BLaER1 (cell line): ENCODE measurements at regions not wholly inside any gene's neighbourhood (a gene's known extent, or its start where the extent isn't known, plus 50 kb on each side); places are given as distances from the start of the nearest gene placed in this dataset.

Source experiments
- H3K27ac ChIP-seq: shearing (Covaris generic); formaldehyde crosslinking; 2 replicates; pipeline ENCODE4 v1.8.1; 2022
- H3K27me3 ChIP-seq: shearing (Covaris generic); formaldehyde crosslinking; 2 replicates; pipeline ENCODE4 v1.8.1; 2022
- H3K36me3 ChIP-seq: shearing (Covaris generic); formaldehyde crosslinking; 2 replicates; pipeline ENCODE4 v1.8.1; 2022
- H3K4me1 ChIP-seq: shearing (Covaris generic); formaldehyde crosslinking; 2 replicates; pipeline ENCODE4 v1.8.1; 2022
- H3K4me2 ChIP-seq: shearing (Covaris generic); formaldehyde crosslinking; 2 replicates; pipeline ENCODE4 v1.8.1; 2022
- H3K4me3 ChIP-seq: shearing (Covaris generic); formaldehyde crosslinking; 2 replicates; pipeline ENCODE4 v1.8.1; 2022
- H3K9ac ChIP-seq: shearing (Covaris generic); formaldehyde crosslinking; 2 replicates; pipeline ENCODE4 v1.8.1; 2022
- H3K9me3 ChIP-seq: shearing (Covaris generic); formaldehyde crosslinking; 2 replicates; pipeline ENCODE4 v1.8.1; 2022
- H4K20me1 ChIP-seq: shearing (Covaris generic); formaldehyde crosslinking; 2 replicates; pipeline ENCODE4 v1.8.1; 2022
- Cebpa-rat ChIP-seq: shearing (Covaris generic); IDR thresholded peaks from 2 replicates; pipeline ENCODE4 v1.8.1; 2022

DNA sequence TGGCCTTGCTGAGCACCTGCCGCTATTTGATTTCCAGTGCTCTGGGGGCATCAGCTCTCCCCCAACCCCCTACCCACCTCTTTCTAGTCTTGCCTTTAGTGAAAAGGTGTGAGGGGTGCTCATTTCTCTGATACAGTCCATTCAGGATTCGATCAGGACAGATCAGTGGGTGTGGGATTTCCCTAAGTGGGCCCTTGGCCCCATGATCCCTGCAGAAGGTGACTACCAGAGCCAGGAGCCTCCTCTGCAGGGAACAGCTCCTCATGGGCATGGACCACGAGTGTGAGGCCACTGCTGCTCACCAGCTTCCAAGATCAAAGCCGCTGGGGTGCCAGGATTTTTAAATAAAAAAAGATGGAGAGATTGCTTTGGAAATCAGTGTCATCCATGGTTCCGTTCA, 835.2 kb upstream of the ID2 start:
- H3K9ac ChIP-seq = no peak overlapping the region
- no peaks in the 10 kb centered on the region; the same call in 1 of the 2 replicates for H3K9me3 ChIP-seq
- no peak overlapping the region for H3K4me3 ChIP-seq
- H4K20me1 ChIP-seq = no peaks in the 10 kb centered on the region
- H3K4me1 ChIP-seq = peaks cover 16% of the 10 kb centered on the region
- no peaks in the 10 kb centered on the region for H3K36me3 ChIP-seq
- no peaks in the 10 kb centered on the region; the same call in 1 of the 2 replicates for H3K27me3 ChIP-seq
- H3K27ac ChIP-seq = no peak overlapping the region
- H3K4me2 ChIP-seq = no peak overlapping the region
- no peak for TF ChIP-seq Cebpa-rat

DNA sequence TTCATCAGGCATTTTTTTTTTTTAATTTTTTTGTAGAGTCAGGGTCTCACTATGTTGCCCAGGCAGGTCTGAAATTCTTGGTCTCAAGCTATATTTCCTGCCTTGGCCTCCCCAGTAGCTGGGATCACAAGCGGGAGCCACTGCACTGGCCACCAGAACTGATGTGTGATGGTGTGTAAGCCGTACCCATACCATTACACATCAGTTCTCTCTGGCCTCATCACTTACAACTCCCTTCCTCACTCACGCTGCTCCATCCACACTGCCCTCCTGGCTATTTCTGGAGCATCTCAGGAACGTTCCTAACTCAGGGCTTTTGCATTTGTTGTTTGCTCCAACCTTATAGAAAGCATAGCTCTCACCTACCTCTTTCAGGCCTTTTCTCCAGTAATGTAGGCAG, 834.5 kb upstream of the ID2 start:
- H3K27me3 ChIP-seq = no peaks in the 10 kb centered on the region; the same call in 1 of the 2 replicates
- H3K36me3 ChIP-seq = no peaks in the 10 kb centered on the region
- no peak overlapping the region for H3K27ac ChIP-seq
- H4K20me1 ChIP-seq = no peaks in the 10 kb centered on the region
- peaks cover 16% of the 10 kb centered on the region for H3K4me1 ChIP-seq
- no peaks in the 10 kb centered on the region; the same call in 1 of the 2 replicates for H3K9me3 ChIP-seq
- H3K4me3 ChIP-seq = no peak overlapping the region
- H3K9ac ChIP-seq = no peak overlapping the region
- no peak overlapping the region for H3K4me2 ChIP-seq
- TF ChIP-seq Cebpa-rat = no peak

DNA sequence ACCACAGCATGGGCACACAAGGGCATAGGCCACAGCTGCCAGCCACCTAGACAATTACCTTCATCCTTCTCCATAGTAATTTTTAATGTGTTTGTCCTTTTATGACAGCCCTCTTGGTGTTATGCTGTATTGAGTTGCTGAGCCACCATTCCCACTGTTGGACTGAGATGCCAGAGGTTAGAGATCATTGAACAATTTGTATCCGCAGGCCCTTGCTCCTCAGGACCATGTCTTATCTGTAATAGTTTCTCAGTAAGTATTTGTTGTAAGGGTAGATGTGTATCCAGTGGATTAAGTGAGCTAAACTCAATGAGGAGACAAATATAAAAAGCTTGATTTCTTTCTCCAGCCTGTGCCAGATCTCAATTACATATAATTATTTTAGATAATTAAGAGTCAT, 832.8 kb upstream of the ID2 start:
- Histone ChIP-seq H3K9ac (no peak overlapping the region), H3K4me1 (peaks cover 16% of the 10 kb centered on the region), H3K27ac (no peak overlapping the region), H4K20me1 (no peaks in the 10 kb centered on the region), H3K4me2 (no peak overlapping the region), H3K4me3 (no peak overlapping the region), H3K27me3 (no peaks in the 10 kb centered on the region; the same call in 1 of the 2 replicates), H3K9me3 (no peaks in the 10 kb centered on the region), H3K36me3 (no peaks in the 10 kb centered on the region)
- no peak for TF ChIP-seq Cebpa-rat

GRCh38 chr2:7849531-7849930, 832.3 kb upstream of the ID2 start:
- no peaks in the 10 kb centered on the region; the same call in 1 of the 2 replicates for H3K27me3 ChIP-seq
- H3K4me1 ChIP-seq = peaks cover 15% of the 10 kb centered on the region
- H3K9me3 ChIP-seq = no peaks in the 10 kb centered on the region
- H3K9ac ChIP-seq = no peak overlapping the region
- H4K20me1 ChIP-seq = no peaks in the 10 kb centered on the region
- TF ChIP-seq Cebpa-rat = no peak
- H3K27ac ChIP-seq = no peak overlapping the region
- H3K4me3 ChIP-seq = no peak overlapping the region
- H3K36me3 ChIP-seq = no peaks in the 10 kb centered on the region
- H3K4me2 ChIP-seq = no peak overlapping the region

DNA sequence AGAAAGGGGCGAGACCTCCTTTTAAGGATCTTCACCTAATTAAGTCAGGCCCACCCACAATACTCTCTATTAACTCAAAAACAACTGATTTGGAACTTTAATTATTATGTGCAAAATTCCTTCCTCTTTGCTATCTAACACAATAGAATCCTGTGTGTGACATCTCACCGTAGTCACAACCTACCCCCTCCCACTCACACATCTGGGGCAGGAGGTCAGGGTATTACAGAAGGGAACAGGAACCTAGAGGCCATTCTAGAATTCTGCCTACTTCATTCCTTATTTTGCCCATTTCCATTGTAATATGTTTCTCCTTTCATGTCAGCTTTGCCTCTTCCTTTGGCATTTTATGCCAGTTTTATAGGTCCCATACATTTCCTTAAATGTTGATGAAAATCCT, 829.3 kb upstream of the ID2 start:
- no peak overlapping the region for H3K27ac ChIP-seq
- H3K36me3 ChIP-seq = no peaks in the 10 kb centered on the region
- no peaks in the 10 kb centered on the region; the same call in 1 of the 2 replicates for H3K27me3 ChIP-seq
- no peaks in the 10 kb centered on the region for H3K9me3 ChIP-seq
- no peak overlapping the region for H3K4me3 ChIP-seq
- H3K4me1 ChIP-seq = no peaks in the 10 kb centered on the region
- no peak overlapping the region for H3K4me2 ChIP-seq
- TF ChIP-seq Cebpa-rat = no peak
- H4K20me1 ChIP-seq = no peaks in the 10 kb centered on the region
- H3K9ac ChIP-seq = no peak overlapping the region

GRCh38 chr2:7857904-7858303, 824.0 kb upstream of the ID2 start:
- no peaks in the 10 kb centered on the region for H3K9me3 ChIP-seq
- H3K36me3 ChIP-seq = no peaks in the 10 kb centered on the region
- no peak for TF ChIP-seq Cebpa-rat
- H3K4me2 ChIP-seq = no peak overlapping the region
- H3K27me3 ChIP-seq = no peaks in the 10 kb centered on the region
- no peak overlapping the region for H3K4me3 ChIP-seq
- H3K4me1 ChIP-seq = peaks cover 17% of the 10 kb centered on the region
- H4K20me1 ChIP-seq = no peaks in the 10 kb centered on the region
- H3K27ac ChIP-seq = no peak overlapping the region
- H3K9ac ChIP-seq = no peak overlapping the region

DNA sequence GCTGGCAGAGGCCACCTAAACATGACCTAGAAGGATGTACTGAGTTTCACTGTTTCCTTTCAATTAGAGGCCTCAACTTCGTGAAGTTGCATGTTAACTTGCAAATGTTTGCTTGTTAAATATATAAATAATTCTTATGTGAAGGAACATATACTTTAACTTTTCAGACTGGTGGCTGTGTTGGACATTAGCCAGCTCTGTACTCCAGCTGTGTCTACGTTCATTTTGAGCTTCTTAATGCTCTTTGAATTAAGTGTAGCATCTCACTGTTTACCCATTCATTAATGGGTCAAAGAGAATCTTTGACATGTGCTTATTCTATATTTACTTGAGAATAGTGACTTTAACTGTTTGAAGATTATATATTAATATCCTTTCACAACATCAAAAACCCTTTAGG, 823.2 kb upstream of the ID2 start:
- Histone ChIP-seq H3K27ac (no peak overlapping the region), H3K27me3 (no peaks in the 10 kb centered on the region), H4K20me1 (no peaks in the 10 kb centered on the region), H3K36me3 (no peaks in the 10 kb centered on the region), H3K4me1 (peaks cover 17% of the 10 kb centered on the region), H3K9me3 (no peaks in the 10 kb centered on the region), H3K9ac (no peak overlapping the region), H3K4me3 (no peak overlapping the region), H3K4me2 (no peak overlapping the region)
- TF ChIP-seq Cebpa-rat = no peak

DNA sequence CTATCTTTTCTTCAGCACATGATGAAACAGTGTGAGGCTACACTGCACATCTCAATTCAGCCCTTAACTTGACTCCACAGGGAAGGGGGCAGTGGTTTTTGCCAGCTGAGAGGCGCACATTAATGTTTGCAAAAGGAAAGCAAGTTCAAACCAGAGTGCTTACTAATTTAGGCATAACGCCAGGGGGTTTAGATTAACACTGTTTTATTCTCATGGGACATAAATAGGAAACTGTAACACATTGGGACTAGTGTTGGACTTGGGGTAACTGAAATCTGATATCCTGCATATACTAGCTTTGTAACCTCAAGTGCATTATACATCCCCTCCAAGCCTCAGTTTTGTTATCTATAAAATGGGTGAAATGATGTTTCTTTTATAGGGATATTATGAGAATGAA, 821.2 kb upstream of the ID2 start:
- peaks cover 17% of the 10 kb centered on the region for H3K4me1 ChIP-seq
- H3K4me2 ChIP-seq = peak overlapping the region; percentile 21
- H3K36me3 ChIP-seq = no peaks in the 10 kb centered on the region
- no peak for TF ChIP-seq Cebpa-rat
- H3K27ac ChIP-seq = no peak overlapping the region
- no peak overlapping the region for H3K9ac ChIP-seq
- H3K4me3 ChIP-seq = no peak overlapping the region
- H4K20me1 ChIP-seq = no peaks in the 10 kb centered on the region
- no peaks in the 10 kb centered on the region for H3K27me3 ChIP-seq
- H3K9me3 ChIP-seq = no peaks in the 10 kb centered on the region

DNA sequence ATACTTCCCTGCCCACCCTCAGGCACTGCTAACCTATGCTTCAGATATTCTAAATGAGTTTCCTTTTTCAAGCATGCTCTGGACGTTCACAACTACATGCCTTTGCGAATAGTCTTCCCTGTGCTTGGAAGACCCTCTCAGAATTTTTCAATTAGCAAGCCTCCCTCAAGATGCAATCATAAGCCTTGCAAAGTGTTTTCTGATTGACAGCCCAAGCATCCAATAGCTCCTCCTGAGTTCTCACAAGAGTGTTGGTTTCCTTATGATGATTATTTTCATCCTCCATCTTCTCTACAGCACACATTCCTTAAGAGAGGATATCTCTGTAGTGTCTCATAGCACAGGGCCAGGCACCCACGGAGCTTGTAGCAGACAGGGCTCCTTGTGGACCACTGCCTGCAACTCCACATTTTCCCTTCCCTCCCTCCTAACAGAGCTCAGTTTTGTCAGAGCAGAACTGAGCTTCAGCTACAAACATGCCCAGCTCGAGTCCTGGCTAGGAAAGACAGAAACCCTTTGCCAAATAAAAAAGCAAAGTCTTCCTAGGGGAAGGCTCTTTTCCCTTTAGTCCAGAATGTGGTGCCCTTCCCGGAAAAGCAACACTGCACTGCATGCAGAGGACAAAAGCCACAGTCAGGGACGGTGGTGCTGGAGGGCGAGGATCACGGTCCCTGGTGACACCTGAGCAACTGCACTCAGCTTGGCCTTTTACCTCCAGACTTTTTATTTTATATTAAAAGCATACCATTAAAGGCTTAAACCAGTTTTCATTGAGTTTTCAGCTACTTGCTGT, 819.8 kb upstream of the ID2 start:
- Histone ChIP-seq H3K9me3 (no peaks in the 10 kb centered on the region), H3K4me2 (no peak overlapping the region), H3K27ac (no peak overlapping the region), H3K4me1 (peaks cover 17% of the 10 kb centered on the region), H4K20me1 (no peaks in the 10 kb centered on the region), H3K27me3 (no peaks in the 10 kb centered on the region), H3K9ac (no peak overlapping the region), H3K4me3 (no peak overlapping the region), H3K36me3 (no peaks in the 10 kb centered on the region)
- TF ChIP-seq Cebpa-rat = no peak

GRCh38 chr2:7866104-7866503, 815.8 kb upstream of the ID2 start:
- Histone ChIP-seq H3K4me1 (peaks cover 24% of the 10 kb centered on the region), H4K20me1 (no peaks in the 10 kb centered on the region), H3K9ac (no peak overlapping the region), H3K4me2 (no peak overlapping the region), H3K4me3 (no peak overlapping the region), H3K9me3 (no peaks in the 10 kb centered on the region), H3K27ac (no peak overlapping the region), H3K36me3 (no peaks in the 10 kb centered on the region), H3K27me3 (no peaks in the 10 kb centered on the region)
- TF ChIP-seq Cebpa-rat = no peak
